K562 (cell line): ENCODE measurements at regions not wholly inside any gene's neighbourhood (a gene's known extent, or its start where the extent isn't known, plus 50 kb on each side); places are given as distances from the start of the nearest gene placed in this dataset.

Experiments used
- ATAC-seq: fragments of 200-7000 bp; cut with Tn5 transposase; 3 replicates; pipeline ENCODE4 v1.9.1; 2020; ENCODE audit warnings: moderate library complexity
- BruUV-seq: library from RNA; stranded (reverse); fragments of 400-500 nt; replicated peaks from 2 replicates; lab custom pipeline; 2021; lab: Mats Ljungman, UMichigan
- CTCF ChIA-PET: fragments of 300-600 bp; formaldehyde crosslinking; extraction: SDS; loops from one replicate; lab custom pipeline; 2021; ENCODE audit warnings: low intra/inter-chr PET ratio; lab: Yijun Ruan, JAX
- POLR2A ChIA-PET: fragments of 300-600, 350-650 bp; sonication (Branson Sonifier 250); formaldehyde crosslinking; extraction: SDS; loops from one replicate; lab custom pipeline; 2021; ENCODE audit warnings: antibody characterized with exemption, inconsistent platforms; lab: Yijun Ruan, JAX
- DNase-seq, 4 experiments: peaks; one replicate each; pipeline versions ENCODE4 v3.0.0 to v3.0.0-alpha.2; 2011 to 2018; ENCODE audit warnings: low spot score in 3 of 4, mixed read lengths in 3 of 4; ENCODE audit errors: extremely low read depth in 1 of 4
- FAIRE-seq: peaks from 2 replicates; lab custom pipeline; 2011; peaks lifted over from hg19 to GRCh38; lab: Jason Lieb, UNC
- H2AFZ ChIP-seq: 2 replicates; pipeline ENCODE4 v1.6.0; 2011; ENCODE audit warnings: low read depth, low read length, control low read depth, inconsistent platforms
- H3K27ac ChIP-seq: fragments of 200-600 bp; 3 replicates; pipeline ENCODE4 v1.8.0; 2011; ENCODE audit warnings: low read depth, mild to moderate bottlenecking, control low read depth, inconsistent platforms, low read length, moderate library complexity, mixed read lengths; ENCODE audit errors: extremely low read depth
- H3K27me3 ChIP-seq, 2 experiments: fragments of 300-600 bp in 1 of 2; 2 replicates in 1 of 2; 3 replicates in 1 of 2; pipeline versions ENCODE4 v1.6.0 to v1.8.0; 2011; ENCODE audit warnings: inconsistent platforms in 2 of 2, low read length in 2 of 2, mild to moderate bottlenecking in 1 of 2, mixed read lengths in 1 of 2, moderate library complexity in 1 of 2; ENCODE audit not compliant: control insufficient read depth in 2 of 2, insufficient read depth in 2 of 2
- H3K36me3 ChIP-seq: fragments of 300-600 bp; 3 replicates; pipeline ENCODE4 v1.8.0; 2011; ENCODE audit warnings: mild to moderate bottlenecking, low read length, inconsistent platforms; ENCODE audit not compliant: control insufficient read depth, insufficient read depth
- H3K4me1 ChIP-seq, 2 experiments: fragments of 200-600 bp in 1 of 2; replicated peaks in 1 of 2; 2 replicates in 1 of 2; 3 replicates in 1 of 2; pipeline versions ENCODE4 v1.5.1 to v1.8.0; 2011; ENCODE audit warnings: inconsistent platforms in 2 of 2, low read length in 2 of 2, mild to moderate bottlenecking in 1 of 2, mixed read lengths in 1 of 2, moderate library complexity in 1 of 2; ENCODE audit not compliant: control insufficient read depth in 2 of 2, insufficient read depth in 2 of 2
- H3K4me2 ChIP-seq: 2 replicates; pipeline ENCODE4 v1.6.1; 2011; ENCODE audit warnings: low read length, control low read depth, inconsistent platforms, mixed read lengths; ENCODE audit not compliant: insufficient read depth
- H3K4me3 ChIP-seq: fragments of 200-600 bp; sonication (generic), shearing (Covaris generic); 2 replicates; pipeline ENCODE4 v1.5.1; 2016; ENCODE audit warnings: control low read depth, inconsistent platforms
- H3K79me2 ChIP-seq: fragments of 200-600 bp; 3 replicates; pipeline ENCODE4 v1.8.0; 2011; ENCODE audit warnings: low read length, inconsistent platforms; ENCODE audit not compliant: control insufficient read depth, insufficient read depth
- H3K9ac ChIP-seq, 2 experiments: 2 replicates each; pipeline versions ENCODE4 v1.6.0 to v1.6.1; 2011; ENCODE audit warnings: low read depth in 2 of 2, low read length in 2 of 2, control low read depth in 1 of 2, inconsistent platforms in 1 of 2, mild to moderate bottlenecking in 1 of 2, mixed read lengths in 1 of 2; ENCODE audit not compliant: insufficient read depth in 1 of 2
- H3K9me1 ChIP-seq: one replicate; pipeline ENCODE4 v1.6.0; 2011; ENCODE audit warnings: inconsistent platforms, mild to moderate bottlenecking, low read length, moderate library complexity; ENCODE audit not compliant: control insufficient read depth, insufficient read depth
- H3K9me3 ChIP-seq: replicated peaks from 2 replicates; pipeline ENCODE4 v1.5.1; 2011; ENCODE audit warnings: low read depth, low read length, inconsistent platforms; ENCODE audit not compliant: control insufficient read depth, insufficient read depth
- H4K20me1 ChIP-seq: replicated peaks from 2 replicates; pipeline ENCODE4 v1.6.1; 2011; ENCODE audit warnings: low read length, inconsistent platforms, mixed read lengths; ENCODE audit not compliant: control insufficient read depth, insufficient read depth
- ATF6 ChIP-seq: sonication (generic); formaldehyde crosslinking; IDR thresholded peaks from 2 replicates; pipeline ENCODE4 v1.4.0; 2020; ENCODE audit warnings: mild to moderate bottlenecking, missing genetic modification reagents
- CTBP1 ChIP-seq: fragments of 450-650 bp; IDR thresholded peaks from 2 replicates; pipeline ENCODE4 v1.6.1; 2016; ENCODE audit warnings: borderline replicate concordance
- HOMEZ ChIP-seq: fragments of 250-450 bp; sonication (Bioruptor Pico); IDR thresholded peaks from 2 replicates; pipeline ENCODE4 v1.4.0; 2020; ENCODE audit warnings: mild to moderate bottlenecking, moderate library complexity
- JUN ChIP-seq, 2 experiments: sonication (generic) in 1 of 2; formaldehyde crosslinking in 1 of 2; IDR thresholded peaks; 2 replicates each; pipeline versions ENCODE4 v1.6.1 to v1.8.0; 2012 to 2022; ENCODE audit warnings: borderline replicate concordance in 2 of 2, mild to moderate bottlenecking in 2 of 2, improper control_type of control experiment in 1 of 2, low read depth in 1 of 2, low read length in 1 of 2, missing genetic modification reagents in 1 of 2
- MXD1 ChIP-seq: fragments of 250-450 bp; sonication (Bioruptor Pico); IDR thresholded peaks from 2 replicates; pipeline ENCODE4 v1.8.0; 2021; ENCODE audit warnings: borderline replicate concordance, mild to moderate bottlenecking, moderate library complexity; ENCODE audit not compliant: poor library complexity, severe bottlenecking
- NKRF ChIP-seq: fragments of 450-650 bp; IDR thresholded peaks from 2 replicates; pipeline ENCODE4 v1.6.1; 2016; ENCODE audit warnings: borderline replicate concordance
- SAFB2 ChIP-seq: fragments of 200-400 bp; formaldehyde crosslinking; IDR thresholded peaks from 2 replicates; pipeline ENCODE4 v1.6.1; 2018; ENCODE audit warnings: borderline replicate concordance, low read length, low read depth, moderate library complexity; ENCODE audit not compliant: severe bottlenecking
- SMAD2 ChIP-seq: fragments of 150-350 bp; IDR thresholded peaks from 2 replicates; pipeline ENCODE4 v1.6.1; 2014; ENCODE audit warnings: low read depth, mild to moderate bottlenecking, low read length
- TCF3 ChIP-seq: sonication (generic); formaldehyde crosslinking; IDR thresholded peaks from 2 replicates; pipeline ENCODE4 v1.4.0; 2020; ENCODE audit warnings: mild to moderate bottlenecking, missing genetic modification reagents
- ZNF668 ChIP-seq: fragments of 250-450 bp; sonication (Bioruptor Pico); IDR thresholded peaks from 2 replicates; pipeline ENCODE4 v1.8.0; 2022; ENCODE audit warnings: mild to moderate bottlenecking, inconsistent platforms
- WGBS: fragments of 100-300 bp; shearing (Covaris generic); methylation state at CpG from one replicate; pipeline ENCODE4 v1.1.6; 2016; ENCODE audit warnings: low coverage, mixed read lengths; ENCODE audit not compliant: insufficient coverage; ENCODE audit errors: missing lambda C conversion rate; 5-methylcytosine and 5-hydroxymethylcytosine counted together
- in situ Hi-C: fragments of 300-500 bp; cut with MboI; formaldehyde crosslinking; loops from 4 replicates; pipeline ENCODE4 v1.15.0; 2018; ENCODE audit warnings: inconsistent platforms, mixed read lengths
- intact Hi-C: fragments of 100-400 bp; cut with micrococcal nuclease; formaldehyde crosslinking; loops from 2 replicates; pipeline ENCODE4 v1.14.2; 2022
- TF ChIP-seq, protein P1 (sequence below): IDR thresholded peaks from 3 replicates; pipeline ENCODE4 v1.6.1; 2011; ENCODE audit warnings: borderline replicate concordance, mild to moderate bottlenecking, moderate library complexity; ENCODE audit not compliant: insufficient read length; ENCODE audit errors: extremely low read depth

GRCh38 chr11:111148953-111149352, 96.6 kb upstream of the POU2AF2 start (continued):
- TF ChIP-seq CTBP1 (no peak), HOMEZ (CRISPR knock-in tag) (no peak)
- TF ChIP-seq, protein P1, sequence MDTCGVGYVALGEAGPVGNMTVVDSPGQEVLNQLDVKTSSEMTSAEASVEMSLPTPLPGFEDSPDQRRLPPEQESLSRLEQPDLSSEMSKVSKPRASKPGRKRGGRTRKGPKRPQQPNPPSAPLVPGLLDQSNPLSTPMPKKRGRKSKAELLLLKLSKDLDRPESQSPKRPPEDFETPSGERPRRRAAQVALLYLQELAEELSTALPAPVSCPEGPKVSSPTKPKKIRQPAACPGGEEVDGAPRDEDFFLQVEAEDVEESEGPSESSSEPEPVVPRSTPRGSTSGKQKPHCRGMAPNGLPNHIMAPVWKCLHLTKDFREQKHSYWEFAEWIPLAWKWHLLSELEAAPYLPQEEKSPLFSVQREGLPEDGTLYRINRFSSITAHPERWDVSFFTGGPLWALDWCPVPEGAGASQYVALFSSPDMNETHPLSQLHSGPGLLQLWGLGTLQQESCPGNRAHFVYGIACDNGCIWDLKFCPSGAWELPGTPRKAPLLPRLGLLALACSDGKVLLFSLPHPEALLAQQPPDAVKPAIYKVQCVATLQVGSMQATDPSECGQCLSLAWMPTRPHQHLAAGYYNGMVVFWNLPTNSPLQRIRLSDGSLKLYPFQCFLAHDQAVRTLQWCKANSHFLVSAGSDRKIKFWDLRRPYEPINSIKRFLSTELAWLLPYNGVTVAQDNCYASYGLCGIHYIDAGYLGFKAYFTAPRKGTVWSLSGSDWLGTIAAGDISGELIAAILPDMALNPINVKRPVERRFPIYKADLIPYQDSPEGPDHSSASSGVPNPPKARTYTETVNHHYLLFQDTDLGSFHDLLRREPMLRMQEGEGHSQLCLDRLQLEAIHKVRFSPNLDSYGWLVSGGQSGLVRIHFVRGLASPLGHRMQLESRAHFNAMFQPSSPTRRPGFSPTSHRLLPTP, result no peak

DNA sequence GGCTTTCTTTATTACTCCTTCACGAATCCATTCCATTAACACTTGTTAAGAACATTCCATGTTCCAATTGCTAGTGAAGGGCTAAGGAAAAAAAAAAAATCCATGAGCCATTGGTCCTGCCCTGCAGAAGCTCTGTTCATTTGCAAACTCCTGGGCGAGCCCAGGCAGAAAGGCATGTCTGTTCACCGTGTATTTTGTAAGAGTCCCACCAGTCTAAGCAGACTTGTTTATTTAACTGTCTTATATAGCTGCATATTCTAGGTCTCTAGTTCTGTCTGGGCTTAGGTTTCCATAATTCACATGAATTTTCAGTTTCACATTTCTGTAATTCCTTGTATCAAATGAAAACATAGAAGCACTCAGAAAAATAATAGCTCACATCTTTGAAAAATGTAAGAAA, 97.4 kb upstream of the POU2AF2 start:
- DNase-seq (no peak), FAIRE-seq (no peak), ATAC-seq (no peak)
- no peaks in the 10 kb centered on the region for H4K20me1 ChIP-seq
- H3K27me3 ChIP-seq, result no peaks in the 10 kb centered on the region
- CTCF ChIA-PET, result no interaction called here
- POLR2A ChIA-PET, result no interaction called here
- H3K36me3 ChIP-seq, result no peaks in the 10 kb centered on the region
- in situ Hi-C loops, result no loop called here
- 7% methylated on average over 3 of the region's 3 CpGs for WGBS
- H3K79me2 ChIP-seq, result no peaks in the 10 kb centered on the region
- H2AFZ ChIP-seq, result no peak overlapping the region
- H3K9me1 ChIP-seq, result no peaks in the 10 kb centered on the region
- H3K4me2 ChIP-seq, result no peak overlapping the region
- H3K4me3 ChIP-seq, result no peak overlapping the region
- H3K9me3 ChIP-seq, result no peaks in the 10 kb centered on the region; the same call in 1 of the 2 replicates
- intact Hi-C loops, result no loop called here
- H3K9ac ChIP-seq, result no peak overlapping the region
- no peak overlapping the region for H3K27ac ChIP-seq
- no TSS peak for BruUV-seq
- no peaks in the 10 kb centered on the region for H3K4me1 ChIP-seq
- TF ChIP-seq SMAD2 (no peak), JUN (IDR thresholded peaks at IDR 0.05; ENCODE audit: borderline replicate concordance, low read depth, low read length) (no peak), JUN (CRISPR knock-in tag; IDR thresholded peaks at IDR 0.05; ENCODE audit: borderline replicate concordance) (no peak), ATF6 (CRISPR knock-in tag) (no peak), SAFB2 (no peak), ZNF668 (CRISPR knock-in tag) (no peak), NKRF (no peak), MXD1 (CRISPR knock-in tag) (no peak), TCF3 (no peak)
